GM21447 (cell line): ENCODE measurements at regions not wholly inside any gene's neighbourhood (a gene's known extent, or its start where the extent isn't known, plus 50 kb on each side); places are given as distances from the start of the nearest gene placed in this dataset.
"Not testable (repeated sequence)": the region's sequence is repeated elsewhere in the genome, so short reads cannot be mapped to it uniquely, and the experiment has no call there.

Source experiments
- ATAC-seq: cut with Tn5 transposase; IDR thresholded peaks from one replicate; pipeline ENCODE4 v1.9.1; 2021; ENCODE audit not compliant: unreplicated experiment

DNA sequence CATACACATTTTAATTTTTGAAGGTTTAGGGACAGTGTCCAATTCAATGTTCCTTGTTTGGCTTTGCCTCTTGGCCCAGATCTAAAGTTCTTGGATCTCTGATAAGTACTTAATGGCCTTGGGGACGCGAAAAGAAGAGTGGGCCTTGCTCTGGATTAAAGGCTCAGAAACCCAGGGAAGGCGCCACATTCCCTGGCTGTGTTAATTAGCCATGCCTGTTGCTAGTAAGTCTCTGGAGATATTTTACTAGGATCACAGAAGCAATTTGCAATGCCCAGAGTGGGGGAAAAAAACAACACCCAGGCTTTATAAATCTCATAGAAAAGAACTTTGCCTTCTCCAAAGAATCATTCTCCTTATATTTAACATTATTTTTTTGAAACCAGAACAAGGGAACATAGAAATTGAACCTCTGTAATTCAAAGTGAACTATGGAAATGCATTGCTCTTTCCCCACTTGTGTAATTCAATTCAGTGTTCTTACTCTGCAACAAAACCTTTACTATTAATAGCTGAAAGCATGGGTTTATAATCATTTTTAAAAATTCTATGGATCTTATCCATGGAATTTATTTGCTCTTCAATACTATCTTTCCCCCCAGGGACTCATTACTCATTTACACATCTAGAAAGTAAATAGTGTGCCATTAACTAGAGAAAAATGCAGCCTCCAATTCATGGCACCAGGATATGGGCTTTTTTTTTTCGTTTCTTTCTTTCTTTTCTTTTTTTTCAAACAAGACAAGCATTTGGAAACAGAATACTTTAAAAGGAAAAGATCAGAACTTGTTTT is 172.2 kb upstream of the ANKRD55 start:
- no peak for ATAC-seq

DNA sequence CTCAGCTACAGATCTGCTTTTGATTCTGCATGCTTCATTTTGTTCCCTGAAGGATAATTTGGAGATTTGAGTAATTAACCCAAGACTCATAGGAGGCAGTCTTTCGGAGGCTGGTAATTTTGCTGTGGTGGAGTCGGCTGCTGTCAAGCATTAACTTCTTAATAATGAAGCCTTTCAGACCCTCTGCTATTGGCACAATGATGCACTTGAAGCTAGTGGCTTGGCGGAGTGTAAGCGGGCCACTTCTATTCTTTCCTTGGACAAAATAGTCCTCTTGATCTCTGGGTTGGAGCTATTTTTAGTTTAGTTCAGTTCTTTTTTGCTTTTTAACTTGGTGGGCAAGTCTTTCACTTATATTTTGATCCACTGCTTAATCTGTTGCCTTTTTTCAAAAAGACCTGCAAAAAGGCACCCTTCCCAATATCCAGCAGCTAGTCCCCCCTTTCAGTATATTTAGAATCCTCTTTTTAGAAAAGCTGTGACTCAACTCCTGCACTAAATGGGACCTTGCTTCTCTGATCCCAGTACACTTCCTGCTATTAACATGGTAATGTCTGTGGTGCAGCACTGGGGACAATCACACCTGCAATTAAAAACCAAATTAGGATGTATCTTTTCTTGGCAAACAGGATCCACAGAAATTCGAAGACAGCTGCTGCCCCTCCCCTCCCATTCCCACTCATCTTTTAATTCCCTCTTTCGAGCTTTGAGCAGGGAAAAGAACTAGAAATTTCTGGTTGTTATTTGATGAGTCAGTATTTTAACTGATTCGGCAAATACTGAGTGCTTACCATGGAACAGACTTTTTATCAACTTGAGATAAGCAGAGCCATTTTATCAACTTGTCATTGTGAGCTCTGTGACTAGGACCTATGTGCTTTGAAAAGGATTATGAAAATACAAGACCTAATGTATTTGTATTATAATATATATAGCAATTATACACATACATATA is 169.4 kb upstream of the ANKRD55 start:
- ATAC-seq, result no peak

DNA sequence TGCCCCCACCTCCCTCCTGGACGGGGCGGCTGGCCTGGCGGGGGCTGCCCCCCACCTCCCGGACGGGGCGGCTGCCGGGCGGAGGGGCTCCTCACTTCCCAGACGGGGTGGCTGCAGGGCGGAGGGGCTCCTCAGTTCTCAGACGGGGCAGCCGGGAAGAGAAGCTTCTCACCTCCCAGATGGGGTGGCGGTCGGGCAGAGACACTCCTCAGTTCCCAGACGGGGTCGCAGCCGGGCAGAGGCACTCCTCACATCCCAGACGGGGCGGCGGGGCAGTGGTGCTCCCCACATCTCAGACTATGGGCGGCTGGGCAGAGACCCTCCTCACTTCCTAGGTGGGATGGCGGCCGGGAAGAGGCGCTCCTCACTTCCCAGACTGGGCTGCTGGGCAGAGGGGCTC is 164.7 kb upstream of the ANKRD55 start:
- not testable (repeated sequence) for ATAC-seq

DNA sequence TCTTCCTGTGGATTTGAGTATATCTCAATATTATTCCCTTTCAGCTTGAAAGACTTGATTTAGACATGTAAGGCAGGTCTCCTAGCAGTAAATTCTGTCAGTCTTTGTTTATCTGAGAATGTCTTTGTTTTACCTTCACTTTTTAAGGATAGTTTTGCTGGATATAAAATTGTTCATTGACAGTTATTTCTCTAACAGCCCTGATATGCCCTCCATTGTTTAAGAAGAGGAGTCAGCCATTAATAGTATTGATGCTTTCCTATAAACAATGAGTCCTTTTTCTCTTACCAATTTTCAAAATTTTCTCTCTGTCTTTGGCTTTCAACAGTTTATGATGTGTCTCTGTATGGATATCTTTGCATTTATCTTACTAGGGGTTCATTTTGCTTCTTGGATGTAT is 163.5 kb upstream of the ANKRD55 start:
- ATAC-seq, result no peak

DNA sequence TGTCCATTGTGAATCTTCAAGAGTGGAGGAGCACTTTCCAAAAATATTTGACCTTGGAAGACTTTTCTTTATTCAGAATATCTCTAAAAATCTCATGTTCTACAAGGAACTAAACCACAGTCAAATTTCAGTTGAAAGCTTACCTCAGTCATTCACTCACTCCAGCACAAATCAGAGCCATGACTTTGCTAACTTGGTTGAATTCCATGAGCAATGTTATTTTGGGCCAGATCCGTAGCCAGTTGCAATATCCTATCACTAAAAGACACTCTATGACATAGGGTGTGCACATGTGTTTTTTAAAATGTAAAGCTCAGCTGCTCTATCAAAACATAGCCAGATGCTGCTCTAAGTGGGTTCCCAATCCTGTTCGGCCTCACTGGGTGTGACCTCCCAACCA is 156.1 kb upstream of the ANKRD55 start:
- no peak for ATAC-seq

DNA sequence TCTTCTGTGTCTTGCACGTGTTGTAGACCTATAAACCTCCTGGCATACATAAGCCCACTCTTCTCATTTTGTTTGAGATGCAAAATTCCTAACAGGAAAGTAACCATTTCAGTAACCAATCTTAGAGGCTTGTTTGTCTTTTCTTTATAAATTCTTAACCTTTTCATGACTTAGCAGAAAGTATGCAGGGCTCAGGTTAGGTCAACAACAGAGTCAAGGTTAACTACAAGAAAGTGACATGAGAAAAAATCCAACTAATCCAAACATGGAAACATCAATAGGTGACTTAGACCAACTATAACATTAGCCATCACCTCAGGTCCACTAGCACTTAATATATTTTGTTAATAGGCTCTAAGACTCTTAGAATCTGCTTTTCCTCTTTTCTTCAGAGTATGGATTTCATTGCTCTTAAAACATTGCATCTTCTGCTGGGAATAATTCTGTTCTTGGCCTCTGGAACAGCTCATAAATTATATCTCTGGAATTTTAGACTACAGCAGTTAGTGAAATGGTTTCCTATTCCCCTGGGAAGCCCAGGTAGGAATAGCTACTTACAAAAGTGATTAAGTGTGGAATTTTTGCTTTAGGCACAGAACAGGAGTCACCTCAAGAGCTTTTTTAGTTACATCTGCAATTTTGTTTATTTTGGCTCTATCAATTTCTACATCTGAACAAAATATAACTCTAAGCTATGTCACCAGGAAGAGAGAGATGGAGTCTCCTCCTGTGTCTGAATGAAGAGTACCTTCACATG is 155.3 kb upstream of the ANKRD55 start:
- no peak for ATAC-seq

DNA sequence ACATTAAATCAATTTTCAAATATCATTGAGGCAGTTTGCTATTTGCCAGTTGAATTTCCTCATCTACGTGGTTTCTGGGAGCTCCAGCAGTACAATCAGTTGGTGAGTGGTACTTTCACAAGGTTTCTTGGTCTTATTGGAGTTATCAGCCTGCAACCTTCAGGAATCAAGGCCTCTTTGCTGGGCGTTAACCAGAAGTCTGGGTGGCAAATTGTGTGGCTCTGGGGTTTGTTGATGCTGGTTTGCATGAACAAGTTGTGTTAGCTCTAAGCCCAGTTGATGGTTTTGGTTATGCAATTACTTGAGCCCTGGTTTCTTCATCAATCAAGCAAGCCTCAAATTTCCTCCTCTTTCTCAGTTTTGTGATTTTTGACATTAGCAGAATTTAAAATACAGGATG is 152.9 kb upstream of the ANKRD55 start:
- no peak for ATAC-seq

DNA sequence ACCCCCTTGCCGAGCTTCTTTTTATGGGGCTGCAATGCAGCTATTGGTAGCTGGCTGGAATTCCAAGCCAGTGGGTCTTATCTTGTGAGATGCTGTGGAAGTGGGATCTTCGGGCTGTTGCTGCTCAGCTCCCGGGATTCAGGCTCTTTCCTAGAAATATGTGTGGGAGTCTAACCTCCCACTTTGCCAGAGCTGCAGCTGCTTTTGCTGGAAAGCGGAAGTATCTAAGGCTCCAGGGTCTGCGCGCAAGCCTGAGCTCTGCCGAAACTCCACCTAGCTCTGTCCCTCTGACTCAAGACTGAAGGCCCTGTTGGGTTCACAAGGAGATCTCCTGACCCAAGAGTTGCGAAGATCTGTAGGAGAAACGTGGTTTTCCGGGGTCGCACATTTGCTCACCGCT is 151.1 kb upstream of the ANKRD55 start:
- no peak for ATAC-seq

DNA sequence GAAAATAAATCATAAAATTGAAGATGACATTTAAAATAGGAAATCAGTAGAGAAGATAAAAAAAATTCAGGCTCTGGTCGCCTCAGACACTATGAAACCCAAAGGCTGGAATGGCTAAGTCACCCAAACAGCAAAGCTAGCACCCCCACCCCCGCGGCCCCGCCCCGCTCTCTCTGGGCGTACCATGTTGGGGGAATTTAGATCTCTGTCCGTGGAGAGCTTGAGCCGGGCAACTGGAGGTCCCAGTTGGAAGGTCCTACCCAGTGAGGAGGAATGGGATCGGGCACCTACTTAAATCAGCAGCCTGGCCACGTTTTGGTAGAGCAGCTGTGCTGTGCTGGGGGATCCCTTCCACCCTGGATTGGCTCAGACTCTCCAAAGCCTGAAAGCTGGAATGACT is 150.6 kb upstream of the ANKRD55 start:
- ATAC-seq, result no peak

DNA sequence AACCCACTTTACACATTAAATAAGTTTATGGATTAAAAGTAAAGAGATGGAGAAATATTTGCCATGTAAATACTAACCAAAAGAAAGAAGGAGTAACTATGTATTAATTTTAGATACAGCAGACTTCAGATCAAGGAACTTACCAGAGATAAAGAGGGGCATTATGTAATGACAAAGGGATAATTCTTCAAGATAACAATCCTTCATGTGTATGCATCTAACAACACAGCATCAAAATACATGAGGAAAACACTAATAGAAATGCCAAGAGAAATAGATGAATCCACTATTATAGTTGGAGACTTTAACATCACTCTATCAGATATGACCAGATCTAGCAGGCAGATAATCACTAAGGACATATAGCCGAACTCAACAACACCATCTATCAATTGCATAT is 149.8 kb upstream of the ANKRD55 start:
- no peak for ATAC-seq

DNA sequence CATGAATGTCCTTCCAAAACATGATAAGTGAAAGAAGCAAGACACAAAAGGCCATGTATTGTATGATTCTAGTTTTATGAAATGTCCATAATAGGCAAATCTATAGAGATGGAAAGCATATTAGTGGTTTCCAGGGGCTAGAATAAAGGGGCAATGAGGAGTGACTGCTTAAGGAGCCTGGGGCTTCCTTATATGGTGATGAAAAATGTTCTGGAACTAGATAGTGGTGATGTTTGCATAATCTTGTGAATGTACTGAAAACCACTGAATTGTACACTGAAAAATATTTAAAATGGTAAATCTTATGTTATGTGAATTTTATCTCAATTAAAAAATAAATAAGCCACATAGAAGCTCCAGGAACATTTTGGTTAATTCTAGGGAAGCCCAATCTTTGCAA is 144.4 kb upstream of the ANKRD55 start:
- no peak for ATAC-seq

DNA sequence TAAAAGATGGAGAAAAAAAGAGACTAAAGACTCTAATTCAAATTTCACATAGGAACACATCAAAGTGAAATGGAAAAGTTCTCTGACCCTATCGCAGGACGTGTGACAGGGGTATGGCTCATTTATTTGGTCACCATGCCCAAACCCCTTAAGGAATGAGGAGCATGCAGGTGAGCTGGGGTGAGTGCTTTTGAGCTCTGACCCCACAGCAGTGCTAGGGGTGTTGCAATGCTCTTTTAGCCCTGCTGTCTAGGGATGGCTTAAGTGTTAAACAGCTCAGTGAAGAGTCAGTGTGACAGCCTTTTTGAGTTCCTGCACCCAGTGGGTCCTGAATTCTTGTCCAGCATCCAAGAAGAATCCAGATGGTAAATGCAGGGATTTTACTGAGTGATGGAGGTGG is 143.0 kb upstream of the ANKRD55 start:
- ATAC-seq, result no peak

DNA sequence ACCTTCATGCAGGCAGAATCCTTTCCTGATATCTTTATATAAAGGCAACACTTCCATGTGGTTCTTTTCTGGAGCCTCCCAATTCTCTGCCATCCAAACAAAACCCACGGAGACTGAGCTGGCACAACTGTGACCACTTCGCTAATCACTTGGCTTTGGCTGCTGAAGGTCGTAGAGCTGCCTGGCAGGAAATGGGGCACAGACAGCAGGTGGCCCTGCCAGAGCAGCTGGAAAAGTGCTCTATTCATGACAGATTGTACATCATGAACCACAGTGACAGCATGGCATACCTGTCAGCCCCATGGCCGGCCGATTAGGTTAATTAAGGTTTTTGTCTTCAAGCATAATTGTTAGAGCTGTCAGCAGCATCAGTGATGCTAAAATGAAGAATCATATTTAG is 141.9 kb upstream of the ANKRD55 start:
- no peak for ATAC-seq

DNA sequence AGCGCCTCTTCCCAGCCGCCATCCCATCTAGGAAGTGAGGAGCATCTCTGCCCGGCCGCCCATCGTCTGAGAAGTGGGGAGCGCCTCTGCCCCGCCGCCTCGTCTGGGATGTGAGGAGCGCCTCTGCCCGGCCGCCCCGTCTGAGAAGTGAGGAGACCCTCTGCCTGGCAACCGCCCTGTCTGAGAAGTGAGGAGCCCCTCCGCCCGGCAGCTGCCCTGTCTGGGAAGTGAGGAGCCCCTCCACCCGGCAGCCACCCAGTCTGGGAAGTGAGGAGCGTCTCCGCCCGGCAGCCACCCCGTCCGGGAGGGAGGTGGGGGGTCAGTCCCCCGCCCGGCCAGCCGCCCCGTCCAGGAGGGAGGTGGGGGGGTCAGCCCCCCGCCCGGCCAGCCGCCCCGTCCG is 139.4 kb upstream of the ANKRD55 start:
- not testable (repeated sequence) for ATAC-seq

DNA sequence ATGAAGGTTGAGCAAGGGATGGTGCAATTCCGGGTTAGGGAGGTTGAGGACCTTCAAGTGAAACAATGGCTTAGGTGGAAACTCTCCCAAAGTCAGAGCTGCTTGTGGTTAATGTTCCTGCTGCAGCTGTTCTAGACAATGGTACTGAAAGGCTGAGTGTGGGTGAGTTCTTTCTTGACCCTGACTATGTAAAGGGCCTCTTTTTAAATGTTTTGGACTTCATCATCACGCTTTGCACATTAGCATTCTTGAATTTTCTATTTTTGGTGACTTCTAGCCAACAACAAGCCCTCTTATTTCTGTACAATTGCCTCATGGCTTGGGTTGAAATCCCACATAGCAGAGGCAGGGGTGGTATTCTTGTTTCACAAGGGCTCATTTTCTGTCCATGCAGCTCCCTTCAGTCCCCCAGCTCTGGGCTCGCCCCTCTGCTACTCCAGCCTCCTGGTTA is 136.3 kb upstream of the ANKRD55 start:
- no peak for ATAC-seq

DNA sequence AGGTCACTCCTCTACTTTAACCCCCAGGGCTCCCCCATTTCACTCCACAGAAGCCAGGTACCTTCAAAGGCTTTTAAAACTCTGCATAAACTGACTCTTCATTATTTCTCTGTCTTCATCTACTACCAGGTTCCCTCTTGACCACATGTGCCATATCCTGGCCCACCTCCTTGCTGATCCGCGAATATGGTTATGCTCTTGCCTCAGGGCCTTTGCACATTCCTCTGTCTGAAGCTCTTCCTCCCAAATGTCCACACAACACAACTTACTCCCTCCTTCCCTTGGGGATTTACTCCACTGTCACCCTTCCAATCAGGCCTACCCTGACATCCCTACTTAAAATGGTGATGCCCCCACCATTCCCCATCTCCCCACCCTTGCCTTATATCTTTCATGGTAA is 134.6 kb upstream of the ANKRD55 start:
- no peak for ATAC-seq

DNA sequence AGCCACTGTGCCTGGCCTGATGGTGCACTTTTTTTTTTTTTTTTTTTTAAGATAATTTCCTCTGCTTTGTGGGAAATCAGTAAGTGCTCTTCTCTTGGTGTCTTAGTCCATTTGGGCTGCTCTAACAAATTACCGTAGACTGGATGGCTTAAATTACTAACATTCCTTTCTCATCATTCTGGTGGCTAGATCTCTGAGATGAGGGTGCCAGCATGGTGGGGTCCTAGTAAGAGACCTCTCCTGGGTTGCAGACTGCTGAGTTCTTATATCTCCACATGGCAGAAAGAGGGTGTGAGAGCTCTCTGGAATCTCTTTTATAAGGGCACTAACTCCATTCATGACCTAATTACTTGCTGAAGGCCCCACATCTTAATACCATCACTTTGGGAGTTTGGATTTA is 133.9 kb upstream of the ANKRD55 start:
- ATAC-seq, result no peak

DNA sequence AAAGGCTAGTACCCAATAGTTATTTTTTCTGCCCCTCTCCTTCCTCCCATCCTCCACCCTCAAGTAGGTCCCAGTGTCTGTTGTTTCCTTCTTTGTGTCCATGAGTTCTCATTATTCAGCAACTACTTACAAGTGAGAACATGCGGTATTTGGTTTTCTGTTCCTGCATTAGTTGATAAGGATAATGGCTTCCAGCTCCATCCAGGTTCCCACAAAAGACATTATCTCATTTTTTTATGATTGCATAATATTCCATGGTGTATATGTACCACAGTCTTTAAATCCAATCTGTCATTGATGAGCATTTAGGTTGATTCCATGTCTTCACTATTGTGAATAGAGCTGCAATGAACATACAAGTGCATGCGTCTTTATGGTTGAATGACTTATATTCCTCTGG is 128.3 kb upstream of the ANKRD55 start:
- ATAC-seq, result no peak

DNA sequence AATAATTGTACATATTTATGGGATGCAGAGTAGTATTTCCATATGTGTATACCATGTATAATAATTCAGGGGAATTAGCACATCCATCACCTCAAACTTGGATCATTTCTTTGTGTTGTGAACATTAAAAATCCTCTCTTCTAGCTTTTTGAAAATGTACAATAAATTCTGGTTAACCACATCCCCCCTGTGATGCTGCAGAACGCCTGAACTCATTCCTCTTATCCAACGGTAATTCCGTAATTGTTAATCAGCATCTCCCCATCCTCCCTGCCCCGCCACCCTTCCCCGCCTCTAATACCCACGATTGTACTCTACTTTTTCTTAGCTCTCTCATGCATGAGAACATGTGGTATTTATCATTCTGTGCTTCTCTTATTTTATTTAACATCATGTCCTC is 127.7 kb upstream of the ANKRD55 start:
- no peak for ATAC-seq

DNA sequence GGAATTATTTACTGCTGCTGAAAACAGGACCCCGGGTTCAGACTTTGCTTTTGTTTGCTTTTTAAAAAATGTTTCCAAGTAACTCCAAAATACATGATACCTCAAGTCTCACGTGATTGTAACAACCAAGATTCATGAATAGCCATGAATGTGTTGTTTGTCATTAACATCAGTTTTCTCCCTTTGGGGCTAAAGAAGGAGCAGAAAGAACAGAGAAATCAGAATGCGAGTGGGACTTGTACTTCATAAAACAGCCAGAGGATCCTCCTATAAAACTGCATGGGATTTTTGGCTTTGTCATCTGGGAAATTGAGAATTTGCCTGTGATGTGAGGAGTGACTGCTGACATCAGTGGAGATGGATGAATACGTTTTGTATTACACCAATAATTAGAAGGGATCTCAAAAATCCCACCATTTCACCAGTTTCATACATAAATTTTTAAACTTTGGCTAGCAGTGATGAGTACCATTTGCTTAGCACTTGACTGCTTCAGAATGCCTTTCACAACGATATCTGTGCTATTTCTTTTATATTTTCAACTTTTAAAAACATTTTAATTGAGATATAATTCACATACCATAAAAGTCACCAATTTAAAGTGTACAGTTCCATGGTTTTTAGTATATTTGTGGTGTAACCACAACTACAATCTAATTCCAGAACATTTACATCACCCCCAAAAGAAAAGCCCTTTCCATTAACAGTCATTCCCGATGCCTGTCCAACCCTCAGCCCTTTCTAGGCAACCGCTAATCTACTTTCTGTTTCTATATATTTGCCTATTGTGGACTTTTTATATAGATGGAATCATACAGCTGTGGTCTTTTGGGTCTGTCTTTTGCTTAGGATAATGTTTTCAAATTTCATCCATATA is 126.9 kb upstream of the ANKRD55 start:
- ATAC-seq, result no peak
